ENCODE measurements at regions not wholly inside any gene's neighbourhood (a gene's known extent, or its start where the extent isn't known, plus 50 kb on each side); places are given as distances from the start of the nearest gene placed in this dataset.

DNA sequence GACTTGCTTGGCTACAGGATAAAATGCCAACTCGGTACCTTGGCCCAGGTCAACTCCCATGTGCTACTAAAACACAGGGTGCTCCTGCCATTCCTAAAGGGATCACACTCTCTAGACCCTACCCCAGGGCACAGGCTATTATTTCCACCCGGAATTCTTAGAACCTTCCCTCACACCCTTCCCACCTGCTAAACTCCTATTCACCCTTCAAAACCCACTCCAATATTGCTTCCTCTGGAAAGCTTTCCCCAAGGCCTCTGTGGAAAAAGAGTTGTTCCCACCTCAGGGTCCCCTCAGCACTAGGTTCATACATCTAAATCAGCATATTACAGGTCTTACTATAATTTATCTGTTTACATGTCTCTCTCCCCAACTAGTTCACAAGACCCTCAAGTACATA is 75.0 kb upstream of the TANC1 start:
- TF ChIP-seq, protein P1, sequence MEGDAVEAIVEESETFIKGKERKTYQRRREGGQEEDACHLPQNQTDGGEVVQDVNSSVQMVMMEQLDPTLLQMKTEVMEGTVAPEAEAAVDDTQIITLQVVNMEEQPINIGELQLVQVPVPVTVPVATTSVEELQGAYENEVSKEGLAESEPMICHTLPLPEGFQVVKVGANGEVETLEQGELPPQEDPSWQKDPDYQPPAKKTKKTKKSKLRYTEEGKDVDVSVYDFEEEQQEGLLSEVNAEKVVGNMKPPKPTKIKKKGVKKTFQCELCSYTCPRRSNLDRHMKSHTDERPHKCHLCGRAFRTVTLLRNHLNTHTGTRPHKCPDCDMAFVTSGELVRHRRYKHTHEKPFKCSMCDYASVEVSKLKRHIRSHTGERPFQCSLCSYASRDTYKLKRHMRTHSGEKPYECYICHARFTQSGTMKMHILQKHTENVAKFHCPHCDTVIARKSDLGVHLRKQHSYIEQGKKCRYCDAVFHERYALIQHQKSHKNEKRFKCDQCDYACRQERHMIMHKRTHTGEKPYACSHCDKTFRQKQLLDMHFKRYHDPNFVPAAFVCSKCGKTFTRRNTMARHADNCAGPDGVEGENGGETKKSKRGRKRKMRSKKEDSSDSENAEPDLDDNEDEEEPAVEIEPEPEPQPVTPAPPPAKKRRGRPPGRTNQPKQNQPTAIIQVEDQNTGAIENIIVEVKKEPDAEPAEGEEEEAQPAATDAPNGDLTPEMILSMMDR (IDR thresholded peaks at IDR 0.05): no peak
- TF ChIP-seq POLR2A (IDR thresholded peaks at IDR 0.05): no peak

All from uterus (tissue), 2 donors.